HUES48 (cell line): ENCODE measurements at regions not wholly inside any gene's neighbourhood (a gene's known extent, or its start where the extent isn't known, plus 50 kb on each side); places are given as distances from the start of the nearest gene placed in this dataset.
"Not testable (repeated sequence)": the region's sequence is repeated elsewhere in the genome, so short reads cannot be mapped to it uniquely, and the experiment has no call there.

Source experiments
- H3K27ac ChIP-seq: one replicate; pipeline ENCODE4 v1.7.0; 2013; ENCODE audit warnings: low read depth, low read length, inconsistent platforms
- H3K27me3 ChIP-seq: 2 replicates; pipeline ENCODE4 v1.6.1; 2013; ENCODE audit warnings: mild to moderate bottlenecking, low read length; ENCODE audit not compliant: control insufficient read depth, insufficient read depth
- H3K36me3 ChIP-seq: 2 replicates; pipeline ENCODE4 v1.6.1; 2013; ENCODE audit warnings: low read length; ENCODE audit not compliant: control insufficient read depth, insufficient read depth
- H3K4me1 ChIP-seq: 2 replicates; pipeline ENCODE4 v1.6.1; 2013; ENCODE audit warnings: mild to moderate bottlenecking, low read length; ENCODE audit not compliant: control insufficient read depth, insufficient read depth
- H3K4me3 ChIP-seq: 2 replicates; pipeline ENCODE4 v1.5.1; 2013; ENCODE audit warnings: mild to moderate bottlenecking, low read depth, low read length
- H3K9ac ChIP-seq: 2 replicates; pipeline ENCODE4 v1.6.1; 2013; ENCODE audit warnings: mild to moderate bottlenecking, low read depth, low read length, moderate library complexity
- H3K9me3 ChIP-seq: 2 replicates; pipeline ENCODE4 v1.6.1; 2013; ENCODE audit warnings: low read length; ENCODE audit not compliant: control insufficient read depth, insufficient read depth

DNA sequence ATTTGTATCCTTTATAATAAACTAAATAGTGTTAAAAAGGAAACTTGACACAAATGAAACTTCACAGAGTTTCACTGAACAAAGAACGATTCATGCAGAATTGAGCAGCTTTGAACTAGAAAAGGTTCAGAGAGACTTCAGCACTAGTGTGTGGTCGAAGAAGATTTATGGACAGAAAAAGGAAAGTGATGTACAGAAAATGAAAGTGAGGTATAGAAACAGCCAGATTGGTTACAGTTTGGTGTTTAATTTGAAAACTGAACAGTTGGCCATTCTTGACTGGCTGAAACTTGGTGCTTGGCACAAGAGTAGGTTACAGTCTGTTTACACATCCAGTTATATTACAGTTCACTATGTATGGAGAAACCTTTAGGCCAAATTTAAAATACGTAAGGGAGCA, 207.1 kb downstream of the GALC start:
- no peak overlapping the region for H3K9ac ChIP-seq
- H3K27ac ChIP-seq: no peak overlapping the region
- no peaks in the 10 kb centered on the region for H3K36me3 ChIP-seq
- peaks cover 15% of the 10 kb centered on the region for H3K9me3 ChIP-seq
- H3K4me3 ChIP-seq: no peak overlapping the region
- no peaks in the 10 kb centered on the region for H3K27me3 ChIP-seq
- no peaks in the 10 kb centered on the region for H3K4me1 ChIP-seq

- H3K4me1 ChIP-seq: no peaks in the 10 kb centered on the region
- H3K27ac ChIP-seq: no peak overlapping the region
- H3K9me3 ChIP-seq: peaks cover 15% of the 10 kb centered on the region
- no peak overlapping the region for H3K4me3 ChIP-seq
- no peak overlapping the region for H3K9ac ChIP-seq
- H3K27me3 ChIP-seq: no peaks in the 10 kb centered on the region
- H3K36me3 ChIP-seq: no peaks in the 10 kb centered on the region
These were observed 208.6 kb downstream of the GALC start for GRCh38 chr14:87784386-87784785.

GRCh38 chr14:87783071-87783470, 209.9 kb downstream of the GALC start:
- H3K36me3 ChIP-seq: no peaks in the 10 kb centered on the region
- H3K9me3 ChIP-seq: peaks cover 15% of the 10 kb centered on the region
- H3K4me1 ChIP-seq: no peaks in the 10 kb centered on the region
- H3K27me3 ChIP-seq: no peaks in the 10 kb centered on the region
- no peak overlapping the region for H3K27ac ChIP-seq
- no peak overlapping the region for H3K4me3 ChIP-seq
- H3K9ac ChIP-seq: no peak overlapping the region

GRCh38 chr14:87772854-87773253, 220.1 kb downstream of the GALC start:
- H3K4me3 ChIP-seq: no peak overlapping the region
- H3K9ac ChIP-seq: no peak overlapping the region
- H3K4me1 ChIP-seq: 0 out of 2 replicates have a peak, but pooled peaks cover 3% of the 10 kb centered on the region
- no peak overlapping the region for H3K27ac ChIP-seq
- H3K36me3 ChIP-seq: no peaks in the 10 kb centered on the region
- peaks cover 3% of the 10 kb centered on the region; the same call in 1 of the 2 replicates for H3K9me3 ChIP-seq
- H3K27me3 ChIP-seq: no peaks in the 10 kb centered on the region

- Histone ChIP-seq H3K9me3 (peaks cover 11% of the 10 kb centered on the region; the same call in 1 of the 2 replicates), H3K36me3 (no peaks in the 10 kb centered on the region)
These were observed 225.4 kb downstream of the GALC start for GRCh38 chr14:87767567-87767901.

DNA sequence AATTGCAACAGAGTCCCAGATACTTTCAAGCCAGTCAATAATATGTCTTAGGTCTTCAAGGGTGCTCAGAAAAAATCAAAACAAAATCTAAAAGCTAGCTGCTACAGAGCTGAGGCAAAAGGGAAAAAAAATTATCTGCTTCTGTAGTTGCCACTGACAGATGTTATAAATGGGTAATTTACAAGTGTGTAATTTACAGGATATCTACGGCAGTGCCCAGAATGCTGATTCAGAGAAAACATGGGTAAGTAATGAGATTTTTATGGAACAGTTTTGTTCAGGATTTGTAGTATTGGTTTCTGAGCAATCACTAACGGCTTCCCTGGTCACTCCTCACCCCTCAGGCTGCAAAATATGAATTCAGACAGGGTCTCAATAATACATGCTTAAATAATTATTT, 234.1 kb downstream of the GALC start:
- Histone ChIP-seq H3K4me3 (no peak overlapping the region), H3K9me3 (peaks cover 11% of the 10 kb centered on the region; the same call in 1 of the 2 replicates), H3K36me3 (no peaks in the 10 kb centered on the region), H3K4me1 (no peaks in the 10 kb centered on the region), H3K27ac (no peak overlapping the region), H3K9ac (no peak overlapping the region), H3K27me3 (no peaks in the 10 kb centered on the region)

More at GRCh38 chr14:87767567-87767901, 225.4 kb downstream of the GALC start:
- Histone ChIP-seq H3K27me3 (no peaks in the 10 kb centered on the region), H3K4me3 (no peak overlapping the region), H3K9ac (no peak overlapping the region), H3K27ac (no peak overlapping the region), H3K4me1 (peaks cover 9% of the 10 kb centered on the region)

DNA sequence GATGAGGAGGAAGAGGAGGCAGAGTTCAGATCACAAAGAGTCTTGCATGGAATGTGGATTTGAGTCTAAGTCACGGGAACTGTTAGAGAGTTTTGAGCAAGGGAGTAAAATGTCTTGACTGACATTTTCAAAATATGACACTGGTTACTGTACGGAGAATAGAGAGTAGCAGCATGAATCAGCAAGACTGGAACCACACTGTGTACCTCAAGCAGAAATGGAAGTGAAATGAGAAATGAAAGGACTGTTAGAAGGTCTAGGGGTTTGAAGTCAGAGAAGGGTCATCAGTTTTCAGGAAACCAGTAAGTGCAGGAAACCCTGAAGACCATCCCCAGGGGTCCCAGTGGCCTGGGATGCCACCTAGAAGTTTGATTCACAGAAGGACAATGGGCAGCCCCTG, 236.3 kb downstream of the GALC start:
- Histone ChIP-seq H3K4me1 (no peaks in the 10 kb centered on the region), H3K9ac (no peak overlapping the region), H3K9me3 (no peaks in the 10 kb centered on the region), H3K4me3 (no peak overlapping the region), H3K27ac (no peak overlapping the region), H3K36me3 (no peaks in the 10 kb centered on the region), H3K27me3 (no peaks in the 10 kb centered on the region)

DNA sequence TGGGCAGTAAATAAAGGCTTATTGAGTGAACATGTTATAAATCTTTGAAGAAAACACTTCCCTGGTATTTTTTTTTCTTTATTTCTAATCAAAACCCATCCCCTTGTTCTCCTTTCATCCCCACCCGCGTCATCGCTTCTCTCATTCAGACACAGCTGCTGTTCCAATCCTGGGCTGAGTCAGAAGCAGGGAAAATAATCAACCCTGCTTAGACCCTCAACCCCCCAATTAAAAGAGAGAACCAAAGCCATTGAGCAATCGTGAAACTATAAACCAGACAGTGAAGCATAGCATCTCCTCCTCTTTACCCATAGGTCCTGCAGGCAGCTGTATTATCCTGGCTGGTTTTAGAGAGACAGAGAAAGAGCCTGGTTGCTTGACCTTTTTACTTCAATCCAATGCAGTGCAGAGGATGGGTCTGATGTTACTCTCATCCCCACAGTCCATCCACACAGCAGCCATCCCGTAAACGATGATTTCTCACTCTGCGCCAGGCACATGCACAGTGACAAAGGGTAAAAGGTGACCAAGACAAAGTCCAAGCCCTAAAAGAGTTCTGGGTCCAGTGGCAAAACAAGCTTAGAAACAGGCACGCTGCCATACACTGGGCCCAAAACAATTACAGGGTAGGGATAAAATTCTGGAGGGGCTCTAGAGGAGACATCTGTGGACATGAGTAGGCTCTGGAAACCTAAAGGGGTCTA, 238.3 kb downstream of the GALC start:
- Histone ChIP-seq H3K36me3 (no peaks in the 10 kb centered on the region), H3K4me1 (no peaks in the 10 kb centered on the region), H3K9me3 (no peaks in the 10 kb centered on the region), H3K27ac (no peak overlapping the region), H3K4me3 (no peak overlapping the region), H3K9ac (no peak overlapping the region), H3K27me3 (no peaks in the 10 kb centered on the region)

GRCh38 chr14:87748558-87748957, 244.4 kb downstream of the GALC start:
- H3K36me3 ChIP-seq: no peaks in the 10 kb centered on the region
- no peaks in the 10 kb centered on the region for H3K4me1 ChIP-seq
- H3K27ac ChIP-seq: no peak overlapping the region
- H3K9ac ChIP-seq: no peak overlapping the region
- no peak overlapping the region for H3K4me3 ChIP-seq
- no peaks in the 10 kb centered on the region for H3K9me3 ChIP-seq
- no peaks in the 10 kb centered on the region for H3K27me3 ChIP-seq

- no peak overlapping the region for H3K4me3 ChIP-seq
- no peak overlapping the region for H3K27ac ChIP-seq
- no peak overlapping the region for H3K9ac ChIP-seq
- H3K4me1 ChIP-seq: no peaks in the 10 kb centered on the region
- H3K27me3 ChIP-seq: no peaks in the 10 kb centered on the region
- H3K9me3 ChIP-seq: no peaks in the 10 kb centered on the region
- H3K36me3 ChIP-seq: no peaks in the 10 kb centered on the region
These were observed 247.4 kb downstream of the GALC start for GRCh38 chr14:87745507-87746118.

DNA sequence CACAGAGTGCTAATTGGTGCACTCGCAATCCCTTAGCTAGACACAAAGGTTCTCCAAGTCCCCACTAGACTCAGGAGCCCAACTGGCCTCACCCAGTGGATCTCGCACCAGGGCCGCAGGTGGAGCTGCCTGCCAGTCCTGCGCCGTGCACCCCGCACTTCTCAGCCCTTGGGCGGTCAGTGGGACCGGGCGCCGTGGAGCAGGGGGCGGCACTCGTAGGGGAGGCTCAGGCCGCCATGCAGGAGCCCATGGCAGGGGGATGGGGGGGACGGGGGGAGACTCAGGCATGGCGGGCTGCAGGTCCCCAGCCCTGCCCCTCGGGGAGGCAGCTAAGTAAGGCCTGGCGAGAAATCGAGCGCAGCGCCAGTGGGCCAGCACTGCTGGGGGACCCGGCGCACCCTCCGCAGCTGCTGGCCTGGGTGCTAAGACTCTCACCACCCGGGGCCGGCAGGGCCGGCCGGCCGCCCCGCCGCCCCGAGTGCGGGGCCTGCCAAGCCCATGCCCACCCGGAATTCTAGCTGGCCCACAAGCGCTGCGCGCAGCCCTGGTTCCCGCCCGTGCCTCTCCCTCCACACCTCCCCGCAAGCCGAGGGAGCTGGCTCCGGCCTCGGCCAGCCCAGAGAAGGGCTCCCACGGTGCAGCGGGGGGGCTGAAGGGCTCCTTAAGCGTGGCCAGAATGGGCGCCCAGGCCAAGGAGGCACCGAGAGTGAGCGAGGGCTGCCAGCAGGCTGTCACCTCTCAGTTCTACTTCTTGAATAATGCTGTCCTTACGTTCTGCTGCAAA, 258.2 kb downstream of the GALC start:
- not testable (repeated sequence) for H3K27me3 ChIP-seq, H3K9me3 ChIP-seq, H3K36me3 ChIP-seq, H3K27ac ChIP-seq, H3K4me1 ChIP-seq, H3K9ac ChIP-seq, H3K4me3 ChIP-seq
